Panc1 (cell line): ENCODE measurements at regions not wholly inside any gene's neighbourhood (a gene's known extent, or its start where the extent isn't known, plus 50 kb on each side); places are given as distances from the start of the nearest gene placed in this dataset.

ENCODE experiments used
- ATAC-seq: fragments of 200-7000 bp; cut with Tn5 transposase; 2 replicates; pipeline ENCODE4 v1.9.1; 2020; ENCODE audit warnings: mild to moderate bottlenecking, moderate library complexity
- BruUV-seq: library from RNA; stranded (reverse); fragments of 400-500 nt; replicated peaks from 2 replicates; lab custom pipeline; 2021; lab: Mats Ljungman, UMichigan
- CTCF ChIA-PET: fragments of 300-600 bp; sonication (Branson Sonifier 250); formaldehyde crosslinking; loops from one replicate; lab custom pipeline; 2022; ENCODE audit warnings: antibody characterized with exemption; lab: Charles Lee
- POLR2A ChIA-PET: fragments of 300-600 bp; sonication (Branson Sonifier 250); formaldehyde crosslinking; loops from one replicate; lab custom pipeline; 2022; ENCODE audit warnings: antibody characterized with exemption; lab: Charles Lee
- DNase-seq: peaks from one replicate; pipeline ENCODE4 v3.0.0-alpha.2; 2010; ENCODE audit warnings: low read depth, low spot score
- H3K27ac ChIP-seq: 2 replicates; pipeline ENCODE4 v1.5.1; 2011; ENCODE audit warnings: mild to moderate bottlenecking, low read length, inconsistent platforms
- H3K27me3 ChIP-seq: fragments of 200-500 bp; sonication (Bioruptor generic); 2 replicates; pipeline ENCODE4 v1.6.0; 2014; ENCODE audit warnings: low read length, inconsistent platforms; ENCODE audit not compliant: control insufficient read depth, insufficient read depth
- H3K36me3 ChIP-seq: fragments of 200-500 bp; sonication (Bioruptor generic); 2 replicates; pipeline ENCODE4 v1.5.1; 2014; ENCODE audit warnings: inconsistent platforms, mild to moderate bottlenecking, low read length, moderate library complexity; ENCODE audit not compliant: control insufficient read depth, insufficient read depth
- H3K4me1 ChIP-seq: 2 replicates; pipeline ENCODE4 v1.5.1; 2011; ENCODE audit warnings: inconsistent platforms, mild to moderate bottlenecking, low read length, moderate library complexity; ENCODE audit not compliant: control insufficient read depth, insufficient read depth
- H3K4me3 ChIP-seq, 2 experiments: 2 replicates each; pipeline ENCODE4 v1.5.1; 2011 to 2012; ENCODE audit warnings: low read depth in 2 of 2, low read length in 2 of 2, mild to moderate bottlenecking in 2 of 2, inconsistent platforms in 1 of 2, moderate library complexity in 1 of 2
- H3K9me3 ChIP-seq: fragments of 200-500 bp; sonication (Bioruptor generic); 2 replicates; pipeline ENCODE4 v1.5.1; 2014; ENCODE audit warnings: low read depth, mild to moderate bottlenecking, inconsistent platforms, low read length, moderate library complexity; ENCODE audit not compliant: control insufficient read depth, insufficient read depth
- POLR2AphosphoS5 ChIP-seq: IDR thresholded peaks from 2 replicates; pipeline ENCODE4 v1.6.1; 2012; ENCODE audit warnings: mild to moderate bottlenecking, low read depth, low read length, moderate library complexity
- SIN3A ChIP-seq: IDR thresholded peaks from 2 replicates; pipeline ENCODE4 v1.6.1; 2012; ENCODE audit warnings: low read depth, mild to moderate bottlenecking, low read length, moderate library complexity, borderline replicate concordance; ENCODE audit not compliant: insufficient read depth
- TCF7L2 ChIP-seq: IDR thresholded peaks from 2 replicates; pipeline ENCODE4 v1.6.1; 2011; ENCODE audit warnings: mild to moderate bottlenecking, low read depth, low read length, inconsistent platforms
- in situ Hi-C: cut with HindIII; loops from 2 replicates; pipeline ENCODE4 v1.10.0; 2016; ENCODE audit warnings: low sequenced_read_pairs, low pct_unique_long_range_greater_than_20kb
- intact Hi-C: fragments of 100-400 bp; cut with micrococcal nuclease; formaldehyde crosslinking; loops from one replicate; pipeline ENCODE4 v1.10.0; 2022; ENCODE audit not compliant: unreplicated experiment
- TF ChIP-seq, protein P1 (sequence below), 2 experiments: IDR thresholded peaks; 2 replicates each; pipeline ENCODE4 v1.6.1; 2011 to 2012; ENCODE audit warnings: low read depth in 2 of 2, control low read depth in 1 of 2, low read length in 1 of 2, mild to moderate bottlenecking in 1 of 2, moderate library complexity in 1 of 2; ENCODE audit not compliant: insufficient read depth in 1 of 2
- TF ChIP-seq, protein P2 (sequence below): fragments of 450-650 bp; IDR thresholded peaks from 2 replicates; pipeline ENCODE4 v1.5.1; 2017; ENCODE audit warnings: mild to moderate bottlenecking

DNA sequence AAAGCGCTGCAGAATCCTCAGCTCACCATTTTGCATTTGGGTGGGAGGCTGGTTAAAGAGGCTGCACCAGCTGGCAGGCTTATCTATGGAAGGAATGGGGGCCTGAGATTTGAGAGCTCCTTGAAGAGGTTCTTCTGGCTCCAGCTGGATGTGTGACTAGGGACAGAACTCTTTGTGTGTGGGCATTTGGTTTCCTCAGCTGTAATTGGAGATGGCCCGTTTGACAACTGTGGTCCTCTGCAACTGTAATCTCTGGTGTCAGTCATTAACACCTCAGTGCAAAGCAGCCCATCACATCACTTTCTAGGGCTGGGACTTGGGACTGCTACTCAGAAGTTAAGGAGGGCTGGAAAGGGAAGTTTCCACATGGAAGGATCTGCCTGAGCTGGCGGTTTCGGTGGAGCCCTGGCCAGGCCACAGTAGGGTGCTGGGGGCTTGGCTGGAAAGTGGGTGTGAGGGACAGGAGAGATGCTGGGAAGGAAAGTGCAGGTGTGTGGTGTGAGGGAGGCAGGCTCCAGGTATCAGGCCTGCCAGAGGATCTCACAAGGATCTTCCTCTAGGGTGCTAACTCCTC is 193.8 kb downstream of the GADD45G start:
- H3K4me1 ChIP-seq: no peaks in the 10 kb centered on the region
- ChIA-PET POLR2A (no interaction called here), CTCF (no interaction called here)
- DNase-seq (no peak), ATAC-seq (no peak)
- TF ChIP-seq TCF7L2 (no peak), POLR2AphosphoS5 (no peak), SIN3A (no peak)
- TF ChIP-seq, protein P1, sequence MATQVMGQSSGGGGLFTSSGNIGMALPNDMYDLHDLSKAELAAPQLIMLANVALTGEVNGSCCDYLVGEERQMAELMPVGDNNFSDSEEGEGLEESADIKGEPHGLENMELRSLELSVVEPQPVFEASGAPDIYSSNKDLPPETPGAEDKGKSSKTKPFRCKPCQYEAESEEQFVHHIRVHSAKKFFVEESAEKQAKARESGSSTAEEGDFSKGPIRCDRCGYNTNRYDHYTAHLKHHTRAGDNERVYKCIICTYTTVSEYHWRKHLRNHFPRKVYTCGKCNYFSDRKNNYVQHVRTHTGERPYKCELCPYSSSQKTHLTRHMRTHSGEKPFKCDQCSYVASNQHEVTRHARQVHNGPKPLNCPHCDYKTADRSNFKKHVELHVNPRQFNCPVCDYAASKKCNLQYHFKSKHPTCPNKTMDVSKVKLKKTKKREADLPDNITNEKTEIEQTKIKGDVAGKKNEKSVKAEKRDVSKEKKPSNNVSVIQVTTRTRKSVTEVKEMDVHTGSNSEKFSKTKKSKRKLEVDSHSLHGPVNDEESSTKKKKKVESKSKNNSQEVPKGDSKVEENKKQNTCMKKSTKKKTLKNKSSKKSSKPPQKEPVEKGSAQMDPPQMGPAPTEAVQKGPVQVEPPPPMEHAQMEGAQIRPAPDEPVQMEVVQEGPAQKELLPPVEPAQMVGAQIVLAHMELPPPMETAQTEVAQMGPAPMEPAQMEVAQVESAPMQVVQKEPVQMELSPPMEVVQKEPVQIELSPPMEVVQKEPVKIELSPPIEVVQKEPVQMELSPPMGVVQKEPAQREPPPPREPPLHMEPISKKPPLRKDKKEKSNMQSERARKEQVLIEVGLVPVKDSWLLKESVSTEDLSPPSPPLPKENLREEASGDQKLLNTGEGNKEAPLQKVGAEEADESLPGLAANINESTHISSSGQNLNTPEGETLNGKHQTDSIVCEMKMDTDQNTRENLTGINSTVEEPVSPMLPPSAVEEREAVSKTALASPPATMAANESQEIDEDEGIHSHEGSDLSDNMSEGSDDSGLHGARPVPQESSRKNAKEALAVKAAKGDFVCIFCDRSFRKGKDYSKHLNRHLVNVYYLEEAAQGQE (IDR thresholded peaks at IDR 0.05; ENCODE audit: insufficient read depth in 1 of 2, low read depth in 2 of 2, low read length in 1 of 2): no peak
- TF ChIP-seq, protein P2, sequence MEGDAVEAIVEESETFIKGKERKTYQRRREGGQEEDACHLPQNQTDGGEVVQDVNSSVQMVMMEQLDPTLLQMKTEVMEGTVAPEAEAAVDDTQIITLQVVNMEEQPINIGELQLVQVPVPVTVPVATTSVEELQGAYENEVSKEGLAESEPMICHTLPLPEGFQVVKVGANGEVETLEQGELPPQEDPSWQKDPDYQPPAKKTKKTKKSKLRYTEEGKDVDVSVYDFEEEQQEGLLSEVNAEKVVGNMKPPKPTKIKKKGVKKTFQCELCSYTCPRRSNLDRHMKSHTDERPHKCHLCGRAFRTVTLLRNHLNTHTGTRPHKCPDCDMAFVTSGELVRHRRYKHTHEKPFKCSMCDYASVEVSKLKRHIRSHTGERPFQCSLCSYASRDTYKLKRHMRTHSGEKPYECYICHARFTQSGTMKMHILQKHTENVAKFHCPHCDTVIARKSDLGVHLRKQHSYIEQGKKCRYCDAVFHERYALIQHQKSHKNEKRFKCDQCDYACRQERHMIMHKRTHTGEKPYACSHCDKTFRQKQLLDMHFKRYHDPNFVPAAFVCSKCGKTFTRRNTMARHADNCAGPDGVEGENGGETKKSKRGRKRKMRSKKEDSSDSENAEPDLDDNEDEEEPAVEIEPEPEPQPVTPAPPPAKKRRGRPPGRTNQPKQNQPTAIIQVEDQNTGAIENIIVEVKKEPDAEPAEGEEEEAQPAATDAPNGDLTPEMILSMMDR: no peak
- H3K36me3 ChIP-seq: no peaks in the 10 kb centered on the region
- no TSS peak for BruUV-seq
- H3K27me3 ChIP-seq: no peaks in the 10 kb centered on the region
- intact Hi-C loops (no loop called here), in situ Hi-C loops (no loop called here)
- H3K4me3 ChIP-seq: no peak overlapping the region
- H3K9me3 ChIP-seq: no peaks in the 10 kb centered on the region
- H3K27ac ChIP-seq: no peak overlapping the region

DNA sequence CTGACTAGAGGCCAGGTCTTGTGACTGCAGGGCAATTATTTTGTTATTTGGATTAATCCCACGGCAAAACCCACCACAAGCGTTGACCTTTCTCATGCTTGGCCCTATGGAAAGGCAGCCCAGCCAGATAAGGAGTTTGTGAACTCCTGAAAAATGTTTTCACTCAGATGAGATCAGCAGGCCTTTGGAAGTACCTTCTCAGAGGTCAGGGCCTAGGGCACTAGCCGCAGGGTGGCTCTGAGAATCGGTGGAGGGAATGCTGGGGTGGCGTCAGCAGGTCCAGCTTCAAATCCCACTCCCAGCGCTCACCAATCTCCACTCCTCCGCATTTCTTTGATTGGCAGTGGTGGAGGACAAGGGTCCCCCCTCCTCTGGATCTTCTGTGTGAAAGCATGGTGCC is 194.4 kb downstream of the GADD45G start:
- H3K4me3 ChIP-seq: no peak overlapping the region
- TF ChIP-seq, protein P2: no peak
- no peak for TF ChIP-seq SIN3A
- no peak for TF ChIP-seq TCF7L2
- no peak for TF ChIP-seq POLR2AphosphoS5
- TF ChIP-seq, protein P1 (IDR thresholded peaks at IDR 0.05; ENCODE audit: insufficient read depth in 1 of 2, low read depth in 2 of 2, low read length in 1 of 2): no peak
- BruUV-seq: no TSS peak
- ChIA-PET CTCF (no interaction called here), POLR2A (no interaction called here)
- H3K9me3 ChIP-seq: no peaks in the 10 kb centered on the region
- in situ Hi-C loops: no loop called here
- H3K4me1 ChIP-seq: no peaks in the 10 kb centered on the region
- intact Hi-C loops: no loop called here
- no peak overlapping the region for H3K27ac ChIP-seq
- H3K27me3 ChIP-seq: no peaks in the 10 kb centered on the region
- no peaks in the 10 kb centered on the region for H3K36me3 ChIP-seq
- no peak for DNase-seq
- no peak for ATAC-seq
